CD4-positive, alpha-beta T cell treated with Interleukin-15 for 1 hour (primary cell): ENCODE measurements at regions not wholly inside any gene's neighbourhood (a gene's known extent, or its start where the extent isn't known, plus 50 kb on each side); places are given as distances from the start of the nearest gene placed in this dataset.
"Not testable (repeated sequence)": the region's sequence is repeated elsewhere in the genome, so short reads cannot be mapped to it uniquely, and the experiment has no call there.

Source experiments
- DNase-seq: peaks from one replicate; pipeline ENCODE4 v3.0.0-alpha.2; 2020

- not testable (repeated sequence) for DNase-seq
These were observed 1635.9 kb upstream of the SLC39A10 start for GRCh38 chr2:194021130-194021529.

GRCh38 chr2:194020155-194020554, 1636.9 kb upstream of the SLC39A10 start:
- DNase-seq = no peak

- DNase-seq = no peak
These were observed 1641.3 kb upstream of the SLC39A10 start for GRCh38 chr2:194015751-194016150.

GRCh38 chr2:194014639-194015038, 1642.4 kb upstream of the SLC39A10 start:
- no peak for DNase-seq

- no peak for DNase-seq
These were observed 1652.3 kb upstream of the SLC39A10 start for GRCh38 chr2:194004590-194005206.

- DNase-seq = no peak
These were observed 1653.1 kb upstream of the SLC39A10 start for GRCh38 chr2:194003911-194004310.

GRCh38 chr2:194002699-194003368, 1654.2 kb upstream of the SLC39A10 start:
- no peak for DNase-seq

GRCh38 chr2:193990868-193991267, 1666.2 kb upstream of the SLC39A10 start:
- DNase-seq = no peak

- DNase-seq = no peak
These were observed 1667.4 kb upstream of the SLC39A10 start for GRCh38 chr2:193989645-193990044.

GRCh38 chr2:193988784-193989183, 1668.2 kb upstream of the SLC39A10 start:
- DNase-seq = no peak

GRCh38 chr2:193985272-193985671, 1671.8 kb upstream of the SLC39A10 start:
- DNase-seq = no peak

- no peak for DNase-seq
These were observed 1676.4 kb upstream of the SLC39A10 start for GRCh38 chr2:193980599-193980998.

GRCh38 chr2:193973781-193974180, 1683.2 kb upstream of the SLC39A10 start:
- no peak for DNase-seq

GRCh38 chr2:193966590-193966989, 1690.4 kb upstream of the SLC39A10 start:
- DNase-seq = no peak

GRCh38 chr2:193965263-193965662, 1691.8 kb upstream of the SLC39A10 start:
- no peak for DNase-seq

GRCh38 chr2:193963472-193964119, 1693.4 kb upstream of the SLC39A10 start:
- no peak for DNase-seq

- no peak for DNase-seq
These were observed 1710.2 kb upstream of the SLC39A10 start for GRCh38 chr2:193946806-193947205.

GRCh38 chr2:193943406-193943960, 1713.5 kb upstream of the SLC39A10 start:
- DNase-seq = no peak

- DNase-seq = no peak
These were observed 1721.9 kb upstream of the SLC39A10 start for GRCh38 chr2:193935114-193935513.

GRCh38 chr2:193929131-193929530, 1727.9 kb upstream of the SLC39A10 start:
- DNase-seq = no peak

- DNase-seq = no peak
These were observed 1712.8 kb upstream of the TMEFF2 start for GRCh38 chr2:193907561-193907960.

- DNase-seq = no peak
These were observed 1705.6 kb upstream of the TMEFF2 start for GRCh38 chr2:193900292-193900691.

GRCh38 chr2:193895226-193895625, 1700.5 kb upstream of the TMEFF2 start:
- no peak for DNase-seq

- no peak for DNase-seq
These were observed 1699.3 kb upstream of the TMEFF2 start for GRCh38 chr2:193894081-193894480.
